GM18517 (cell line): ENCODE measurements at regions not wholly inside any gene's neighbourhood (a gene's known extent, or its start where the extent isn't known, plus 50 kb on each side); places are given as distances from the start of the nearest gene placed in this dataset.

Experiments
- ATAC-seq: cut with Tn5 transposase; IDR thresholded peaks from one replicate; pipeline ENCODE4 v1.9.1; 2021; ENCODE audit warnings: mild to moderate bottlenecking, moderate library complexity; ENCODE audit not compliant: unreplicated experiment

- no peak for ATAC-seq
Measured at GRCh38 chr13:40132249-40132648, 476.8 kb downstream of the COG6 start.

GRCh38 chr13:40136896-40137295, 481.4 kb downstream of the COG6 start:
- ATAC-seq = no peak

- ATAC-seq = no peak
Measured at GRCh38 chr13:40137400-40137799, 481.9 kb downstream of the COG6 start.

GRCh38 chr13:40139896-40140520, 484.5 kb downstream of the COG6 start:
- ATAC-seq = no peak

- no peak for ATAC-seq
Measured at GRCh38 chr13:40141859-40142555, 486.5 kb downstream of the COG6 start.

- ATAC-seq = no peak
Measured at GRCh38 chr13:40143106-40143505, 487.6 kb downstream of the COG6 start.

- no peak for ATAC-seq
Measured at GRCh38 chr13:40143559-40143958, 488.1 kb downstream of the COG6 start.

GRCh38 chr13:40145139-40145538, 489.7 kb downstream of the COG6 start:
- no peak for ATAC-seq

GRCh38 chr13:40146063-40146462, 490.6 kb downstream of the COG6 start:
- no peak for ATAC-seq

- no peak for ATAC-seq
Measured at GRCh38 chr13:40146611-40147117, 491.2 kb downstream of the COG6 start.

- no peak for ATAC-seq
Measured at GRCh38 chr13:40148101-40148500, 492.6 kb downstream of the COG6 start.

GRCh38 chr13:40148742-40149141, 493.3 kb downstream of the COG6 start:
- no peak for ATAC-seq

GRCh38 chr13:40149611-40150274, 494.3 kb downstream of the COG6 start:
- no peak for ATAC-seq

- ATAC-seq = no peak
Measured at GRCh38 chr13:40151673-40152072, 496.2 kb downstream of the COG6 start.

GRCh38 chr13:40152145-40152544, 496.7 kb downstream of the COG6 start:
- ATAC-seq = no peak

GRCh38 chr13:40152922-40153321, 497.5 kb downstream of the COG6 start:
- ATAC-seq = no peak

- no peak for ATAC-seq
Measured at GRCh38 chr13:40153516-40153915, 498.1 kb downstream of the COG6 start.

- no peak for ATAC-seq
Measured at GRCh38 chr13:40155201-40155600, 499.7 kb downstream of the COG6 start.

- no peak for ATAC-seq
Measured at GRCh38 chr13:40158218-40158617, 502.8 kb downstream of the COG6 start.

GRCh38 chr13:40158757-40159156, 503.3 kb downstream of the COG6 start:
- no peak for ATAC-seq

GRCh38 chr13:40159736-40160135, 504.3 kb downstream of the COG6 start:
- no peak for ATAC-seq
